GM12878 (cell line): ENCODE measurements at regions not wholly inside any gene's neighbourhood (a gene's known extent, or its start where the extent isn't known, plus 50 kb on each side); places are given as distances from the start of the nearest gene placed in this dataset.

Experiments used
- ATAC-seq: fragments of 200-7000 bp; cut with Tn5 transposase; 3 replicates; pipeline ENCODE4 v1.9.1; 2020; ENCODE audit warnings: mild to moderate bottlenecking, moderate library complexity
- BruUV-seq: library from RNA; stranded (reverse); fragments of 400-500 nt; replicated peaks from 2 replicates; lab custom pipeline; 2021; lab: Mats Ljungman, UMichigan
- CTCF ChIA-PET: fragments of 300-600 bp; sonication (Branson Sonifier 250); formaldehyde crosslinking; extraction: SDS; loops from one replicate; lab custom pipeline; 2021; ENCODE audit warnings: inconsistent platforms; lab: Yijun Ruan, JAX
- POLR2A ChIA-PET: fragments of 350-600 bp; formaldehyde crosslinking; extraction: SDS; loops from one replicate; lab custom pipeline; 2021; ENCODE audit warnings: inconsistent platforms; lab: Charles Lee
- RAD21 ChIA-PET: fragments of 300-600 bp; sonication (Branson Sonifier 250); formaldehyde crosslinking; loops from one replicate; lab custom pipeline; 2023; ENCODE audit warnings: antibody characterized with exemption; ENCODE audit not compliant: unreplicated experiment; lab: Charles Lee
- SMC1A ChIA-PET: fragments of 300-600 bp; sonication (Branson Sonifier 250); formaldehyde crosslinking; loops from one replicate; lab custom pipeline; 2023; ENCODE audit not compliant: unreplicated experiment, uncharacterized antibody; lab: Charles Lee
- DNase-seq: peaks from one replicate; pipeline ENCODE4 v3.0.0-alpha.2; 2011; ENCODE audit warnings: low read depth, low spot score
- FAIRE-seq: peaks from 3 replicates; lab custom pipeline; 2011; peaks lifted over from hg19 to GRCh38; lab: Jason Lieb, UNC
- H2AFZ ChIP-seq: 2 replicates; pipeline ENCODE4 v1.6.0; 2011; ENCODE audit warnings: low read depth, low read length, control low read depth; ENCODE audit not compliant: control insufficient read depth
- H3K27ac ChIP-seq: 2 replicates; pipeline ENCODE4 v1.5.1; 2011; ENCODE audit warnings: control low read depth; ENCODE audit not compliant: control insufficient read depth, insufficient read depth
- H3K27me3 ChIP-seq, 2 experiments: replicated peaks in 1 of 2; 2 replicates each; pipeline versions ENCODE4 v1.6.0 to v1.6.1; 2011; ENCODE audit warnings: low read length in 1 of 2; ENCODE audit not compliant: control insufficient read depth in 2 of 2, insufficient read depth in 2 of 2
- H3K36me3 ChIP-seq, 2 experiments: 2 replicates each; pipeline ENCODE4 v1.5.1; 2011; ENCODE audit warnings: low read length in 1 of 2; ENCODE audit not compliant: control insufficient read depth in 2 of 2, insufficient read depth in 2 of 2
- H3K4me1 ChIP-seq: 2 replicates; pipeline ENCODE4 v1.6.1; 2011; ENCODE audit warnings: mild to moderate bottlenecking, low read length, moderate library complexity, mixed read lengths; ENCODE audit not compliant: control insufficient read depth, insufficient read depth
- H3K4me2 ChIP-seq: 2 replicates; pipeline ENCODE4 v1.6.0; 2011; ENCODE audit warnings: control low read depth; ENCODE audit not compliant: control insufficient read depth, insufficient read depth
- H3K4me3 ChIP-seq: fragments of 200-600 bp; sonication (generic); 2 replicates; pipeline ENCODE4 v1.5.1; 2016
- H3K79me2 ChIP-seq: 2 replicates; pipeline ENCODE4 v1.6.0; 2011; ENCODE audit warnings: low read length; ENCODE audit not compliant: control insufficient read depth, insufficient read depth
- H3K9ac ChIP-seq: 2 replicates; pipeline ENCODE4 v1.8.0; 2011; ENCODE audit warnings: low read length, control low read depth, mixed read lengths; ENCODE audit not compliant: control insufficient read depth, insufficient read depth
- H3K9me3 ChIP-seq: replicated peaks from 3 replicates; pipeline ENCODE4 v1.5.1; 2011; ENCODE audit warnings: mild to moderate bottlenecking, low read length; ENCODE audit not compliant: control insufficient read depth, insufficient read depth
- H4K20me1 ChIP-seq: 2 replicates; pipeline ENCODE4 v1.6.0; 2011; ENCODE audit not compliant: control insufficient read depth, insufficient read depth
- CHD2 ChIP-seq: IDR thresholded peaks from 2 replicates; pipeline ENCODE4 v1.6.1; 2011; ENCODE audit warnings: low read depth, low read length, improper control_type of control experiment, borderline replicate concordance
- CREM ChIP-seq: IDR thresholded peaks from 2 replicates; pipeline ENCODE4 v1.6.1; 2014; ENCODE audit warnings: antibody characterized with exemption, low read depth
- EZH2 ChIP-seq: IDR thresholded peaks from 2 replicates; pipeline ENCODE4 v1.6.1; 2012; ENCODE audit warnings: low read depth, mild to moderate bottlenecking, control low read depth, inconsistent platforms, low read length, borderline replicate concordance; ENCODE audit not compliant: control insufficient read depth
- MEF2B ChIP-seq: fragments of 450-650 bp; IDR thresholded peaks from 2 replicates; pipeline ENCODE4 v1.6.1; 2018; ENCODE audit warnings: mild to moderate bottlenecking, moderate library complexity; ENCODE audit not compliant: partially characterized antibody, poor library complexity, severe bottlenecking
- MTA3 ChIP-seq: IDR thresholded peaks from 2 replicates; pipeline ENCODE4 v1.6.1; 2012; ENCODE audit warnings: low read length, inconsistent platforms, borderline replicate concordance
- NFXL1 ChIP-seq: fragments of 450-650 bp; IDR thresholded peaks from 2 replicates; pipeline ENCODE4 v1.6.1; 2017; ENCODE audit warnings: antibody characterized with exemption, mild to moderate bottlenecking, borderline replicate concordance
- PAX8 ChIP-seq: fragments of 450-650 bp; IDR thresholded peaks from 2 replicates; pipeline ENCODE4 v1.6.1; 2017; ENCODE audit warnings: mild to moderate bottlenecking, moderate library complexity
- RUNX3 ChIP-seq: IDR thresholded peaks from 2 replicates; pipeline ENCODE4 v1.6.1; 2012; ENCODE audit warnings: low read length, inconsistent platforms
- SREBF1 ChIP-seq: IDR thresholded peaks from 2 replicates; pipeline ENCODE4 v1.6.1; 2012; ENCODE audit warnings: mild to moderate bottlenecking, low read length
- SREBF2 ChIP-seq: IDR thresholded peaks from 2 replicates; pipeline ENCODE4 v1.6.1; 2012; ENCODE audit warnings: mild to moderate bottlenecking, low read length
- SUPT20H ChIP-seq: IDR thresholded peaks from 2 replicates; pipeline ENCODE4 v1.6.1; 2011; ENCODE audit warnings: low read depth, mild to moderate bottlenecking, low read length, moderate library complexity, borderline replicate concordance; ENCODE audit not compliant: control insufficient read depth
- ZNF622 ChIP-seq: fragments of 450-650 bp; IDR thresholded peaks from 2 replicates; pipeline ENCODE4 v1.6.1; 2017; ENCODE audit warnings: mild to moderate bottlenecking, inconsistent platforms
- WGBS: methylation state at CpG from one replicate; pipeline ENCODE4 v1.1.6; 2016; ENCODE audit warnings: low lambda C conversion rate; ENCODE audit not compliant: insufficient replicate concordance, insufficient coverage; ENCODE audit errors: missing lambda C conversion rate; 5-methylcytosine and 5-hydroxymethylcytosine counted together
- in situ Hi-C: fragments of 300-500 bp; cut with MboI; formaldehyde crosslinking; loops from 9 replicates; pipeline ENCODE4 v1.14.3; 2018; ENCODE audit warnings: mixed read lengths
- intact Hi-C: fragments of 100-400 bp; cut with micrococcal nuclease; formaldehyde crosslinking; loops from one replicate; pipeline ENCODE4 v1.14.2; 2022; ENCODE audit not compliant: unreplicated experiment
- TF ChIP-seq, protein P1 (sequence below): fragments of 450-650 bp; formaldehyde crosslinking; IDR thresholded peaks from 2 replicates; pipeline ENCODE4 v1.4.0; 2022; ENCODE audit warnings: mild to moderate bottlenecking, moderate library complexity
- TF ChIP-seq, protein P2 (sequence below): fragments of 150-350 bp; IDR thresholded peaks from 2 replicates; pipeline ENCODE4 v1.6.1; 2016; ENCODE audit warnings: low read depth, low read length

DNA sequence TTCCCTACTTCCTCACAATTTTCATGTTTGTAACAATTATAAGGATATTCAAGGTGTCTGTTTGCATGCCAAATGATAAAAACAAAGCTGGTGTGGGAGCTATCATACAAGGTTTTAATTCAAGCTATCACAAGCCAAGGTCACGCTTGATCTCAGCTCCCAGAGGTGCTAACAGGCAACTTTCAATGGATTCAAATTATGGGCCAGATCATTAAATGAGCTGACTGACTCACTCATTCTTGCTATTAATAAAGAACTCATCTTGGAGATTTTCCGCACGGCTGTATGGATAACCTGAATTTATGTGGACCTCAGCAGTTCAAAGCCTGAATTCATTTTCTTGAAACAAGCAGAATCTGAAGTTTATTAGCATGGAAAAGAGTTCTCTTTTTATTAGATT is 267.3 kb upstream of the CDH6 start:
- H3K9me3 ChIP-seq, result no peaks in the 10 kb centered on the region
- in situ Hi-C loops, result no loop called here
- no peaks in the 10 kb centered on the region for H3K4me1 ChIP-seq
- intact Hi-C loops, result no loop called here
- H3K4me3 ChIP-seq, result no peak overlapping the region
- H3K27ac ChIP-seq, result no peak overlapping the region
- TF ChIP-seq CHD2 (no peak), EZH2 (no peak), RUNX3 (no peak), SUPT20H (no peak), ZNF622 (no peak), MTA3 (no peak), MEF2B (no peak)
- H3K27me3 ChIP-seq, result no peaks in the 10 kb centered on the region
- H2AFZ ChIP-seq, result no peak overlapping the region
- RAD21 ChIA-PET, result no interaction called here
- DNase-seq (no peak), FAIRE-seq (no peak), ATAC-seq (no peak)
- BruUV-seq, result no TSS peak
- no peaks in the 10 kb centered on the region for H4K20me1 ChIP-seq
- CTCF ChIA-PET, result no interaction called here
- 71% methylated on average over 3 of the region's 3 CpGs for WGBS
- H3K36me3 ChIP-seq, result no peaks in the 10 kb centered on the region
- H3K79me2 ChIP-seq, result no peaks in the 10 kb centered on the region
- SMC1A ChIA-PET, result no interaction called here
- no peak overlapping the region for H3K4me2 ChIP-seq
- no peak overlapping the region for H3K9ac ChIP-seq
- POLR2A ChIA-PET, result no interaction called here

DNA sequence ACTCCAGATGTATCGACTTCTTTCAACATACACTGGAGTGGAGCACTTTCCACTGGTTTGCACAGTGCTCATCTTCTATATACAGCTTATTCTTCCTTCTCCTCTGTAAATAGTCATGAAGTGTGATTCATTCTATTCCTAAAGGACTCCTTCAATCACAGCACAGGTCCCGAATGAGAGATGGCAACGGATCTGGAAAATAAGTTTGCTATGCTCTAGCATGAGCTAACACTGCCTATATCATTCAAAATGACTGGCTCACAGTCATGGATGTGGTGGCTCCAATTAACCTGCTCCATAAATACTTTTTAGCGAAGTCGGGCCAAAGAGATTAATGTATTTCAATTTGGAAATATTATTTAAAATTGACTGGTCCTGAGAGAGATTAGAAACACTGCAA is 272.1 kb upstream of the CDH6 start:
- Histone ChIP-seq H3K27me3 (no peaks in the 10 kb centered on the region), H3K4me3 (no peak overlapping the region), H2AFZ (no peak overlapping the region), H3K36me3 (no peaks in the 10 kb centered on the region), H4K20me1 (no peaks in the 10 kb centered on the region), H3K79me2 (no peaks in the 10 kb centered on the region), H3K27ac (no peak overlapping the region), H3K9ac (no peak overlapping the region), H3K4me2 (no peak overlapping the region), H3K9me3 (no peaks in the 10 kb centered on the region), H3K4me1 (no peaks in the 10 kb centered on the region)
- ATAC-seq (no peak), FAIRE-seq (no peak), DNase-seq (no peak)
- 40% methylated on average over 5 of the region's 5 CpGs for WGBS
- intact Hi-C loops (no loop called here), in situ Hi-C loops (no loop called here)
- ChIA-PET SMC1A (interaction anchor here (0.9 kb wide), 1 partner anchor 63 kb away, joined by 3 read pairs; no protein-coding TSS in a partner anchor), RAD21 (no interaction called here), CTCF (no interaction called here), POLR2A (no interaction called here)
- BruUV-seq, result no TSS peak
- TF ChIP-seq NFXL1 (no peak), SREBF1 (no peak), SUPT20H (no peak), SREBF2 (no peak), CREM (no peak), PAX8 (no peak)
- TF ChIP-seq, protein P1, sequence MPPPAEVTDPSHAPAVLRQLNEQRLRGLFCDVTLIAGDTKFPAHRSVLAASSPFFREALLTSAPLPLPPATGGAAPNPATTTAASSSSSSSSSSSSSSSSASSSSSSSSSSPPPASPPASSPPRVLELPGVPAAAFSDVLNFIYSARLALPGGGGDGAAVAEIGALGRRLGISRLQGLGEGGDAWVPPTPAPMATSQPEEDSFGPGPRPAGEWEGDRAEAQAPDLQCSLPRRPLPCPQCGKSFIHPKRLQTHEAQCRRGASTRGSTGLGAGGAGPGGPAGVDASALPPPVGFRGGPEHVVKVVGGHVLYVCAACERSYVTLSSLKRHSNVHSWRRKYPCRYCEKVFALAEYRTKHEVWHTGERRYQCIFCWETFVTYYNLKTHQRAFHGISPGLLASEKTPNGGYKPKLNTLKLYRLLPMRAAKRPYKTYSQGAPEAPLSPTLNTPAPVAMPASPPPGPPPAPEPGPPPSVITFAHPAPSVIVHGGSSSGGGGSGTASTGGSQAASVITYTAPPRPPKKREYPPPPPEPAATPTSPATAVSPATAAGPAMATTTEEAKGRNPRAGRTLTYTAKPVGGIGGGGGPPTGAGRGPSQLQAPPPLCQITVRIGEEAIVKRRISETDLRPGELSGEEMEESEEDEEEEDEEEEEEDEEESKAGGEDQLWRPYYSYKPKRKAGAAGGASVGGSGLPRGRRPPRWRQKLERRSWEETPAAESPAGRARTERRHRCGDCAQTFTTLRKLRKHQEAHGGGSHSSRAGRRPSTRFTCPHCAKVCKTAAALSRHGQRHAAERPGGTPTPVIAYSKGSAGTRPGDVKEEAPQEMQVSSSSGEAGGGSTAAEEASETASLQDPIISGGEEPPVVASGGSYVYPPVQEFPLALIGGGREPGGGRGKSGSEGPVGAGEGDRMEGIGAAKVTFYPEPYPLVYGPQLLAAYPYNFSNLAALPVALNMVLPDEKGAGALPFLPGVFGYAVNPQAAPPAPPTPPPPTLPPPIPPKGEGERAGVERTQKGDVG (CRISPR knock-in tag), result no peak
- TF ChIP-seq, protein P2, sequence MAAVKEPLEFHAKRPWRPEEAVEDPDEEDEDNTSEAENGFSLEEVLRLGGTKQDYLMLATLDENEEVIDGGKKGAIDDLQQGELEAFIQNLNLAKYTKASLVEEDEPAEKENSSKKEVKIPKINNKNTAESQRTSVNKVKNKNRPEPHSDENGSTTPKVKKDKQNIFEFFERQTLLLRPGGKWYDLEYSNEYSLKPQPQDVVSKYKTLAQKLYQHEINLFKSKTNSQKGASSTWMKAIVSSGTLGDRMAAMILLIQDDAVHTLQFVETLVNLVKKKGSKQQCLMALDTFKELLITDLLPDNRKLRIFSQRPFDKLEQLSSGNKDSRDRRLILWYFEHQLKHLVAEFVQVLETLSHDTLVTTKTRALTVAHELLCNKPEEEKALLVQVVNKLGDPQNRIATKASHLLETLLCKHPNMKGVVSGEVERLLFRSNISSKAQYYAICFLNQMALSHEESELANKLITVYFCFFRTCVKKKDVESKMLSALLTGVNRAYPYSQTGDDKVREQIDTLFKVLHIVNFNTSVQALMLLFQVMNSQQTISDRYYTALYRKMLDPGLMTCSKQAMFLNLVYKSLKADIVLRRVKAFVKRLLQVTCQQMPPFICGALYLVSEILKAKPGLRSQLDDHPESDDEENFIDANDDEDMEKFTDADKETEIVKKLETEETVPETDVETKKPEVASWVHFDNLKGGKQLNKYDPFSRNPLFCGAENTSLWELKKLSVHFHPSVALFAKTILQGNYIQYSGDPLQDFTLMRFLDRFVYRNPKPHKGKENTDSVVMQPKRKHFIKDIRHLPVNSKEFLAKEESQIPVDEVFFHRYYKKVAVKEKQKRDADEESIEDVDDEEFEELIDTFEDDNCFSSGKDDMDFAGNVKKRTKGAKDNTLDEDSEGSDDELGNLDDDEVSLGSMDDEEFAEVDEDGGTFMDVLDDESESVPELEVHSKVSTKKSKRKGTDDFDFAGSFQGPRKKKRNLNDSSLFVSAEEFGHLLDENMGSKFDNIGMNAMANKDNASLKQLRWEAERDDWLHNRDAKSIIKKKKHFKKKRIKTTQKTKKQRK, result no peak
